Fibroblast of skin of left quadriceps (primary cell): ENCODE measurements at regions not wholly inside any gene's neighbourhood (a gene's known extent, or its start where the extent isn't known, plus 50 kb on each side); places are given as distances from the start of the nearest gene placed in this dataset.

Experiments
- DNase-seq, 2 experiments: peaks; one replicate each; pipeline ENCODE4 v3.0.0-alpha.2; 2013; ENCODE audit warnings: low read depth in 2 of 2

DNA sequence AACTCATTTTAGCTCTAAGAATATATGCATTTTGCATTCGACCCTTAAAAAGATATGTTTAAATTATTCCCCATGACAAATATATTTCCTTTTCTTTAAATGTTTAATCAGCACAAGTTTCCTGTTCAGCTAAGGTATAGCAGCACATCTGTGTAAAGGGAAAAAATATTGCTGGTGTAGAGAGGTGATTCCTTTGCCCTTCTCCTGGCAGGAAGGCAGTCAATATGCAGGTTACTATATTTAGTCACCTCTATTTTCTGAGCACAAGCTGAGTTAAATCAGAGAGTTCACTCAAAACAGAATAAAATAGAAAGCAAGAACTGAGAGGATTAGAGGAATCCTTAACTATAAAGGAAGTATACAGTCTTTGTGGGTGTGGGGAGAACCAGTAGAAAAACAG lies 274.4 kb upstream of the PCSK5 start:
- no peak for DNase-seq

DNA sequence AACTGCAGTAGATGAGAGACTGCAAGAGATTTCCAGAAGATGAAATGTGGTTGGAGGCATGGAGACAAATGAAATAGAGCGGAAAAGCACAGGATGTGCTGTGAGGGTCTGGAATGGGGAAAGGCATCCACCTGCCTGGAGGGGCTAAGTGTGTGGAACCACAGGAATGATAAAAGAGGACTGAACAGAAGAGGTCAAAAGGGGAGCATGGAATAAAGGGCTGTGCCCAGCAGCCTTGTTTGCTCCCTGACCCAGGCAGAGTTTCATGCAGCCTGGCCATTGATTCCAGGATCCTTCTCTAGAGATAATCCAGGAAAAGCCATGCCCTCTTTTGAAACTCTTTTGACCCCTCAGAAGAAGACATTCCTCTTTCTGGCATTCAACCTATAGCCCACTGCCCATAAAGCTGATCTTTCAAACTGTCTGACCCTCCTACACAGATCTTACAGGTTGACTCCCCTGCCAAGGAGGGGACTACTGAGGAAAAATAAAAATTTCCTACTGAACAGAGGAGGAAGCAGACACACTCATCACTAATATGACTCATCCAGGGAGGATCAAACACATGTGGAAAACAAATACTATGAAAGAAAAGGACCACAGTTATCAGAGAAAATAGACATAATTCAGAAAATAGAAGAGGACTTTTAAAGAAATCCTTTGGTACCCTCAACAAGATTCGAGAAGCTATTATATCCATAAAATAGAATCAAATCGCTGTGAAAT lies 273.5 kb upstream of the PCSK5 start:
- DNase-seq = no peak

DNA sequence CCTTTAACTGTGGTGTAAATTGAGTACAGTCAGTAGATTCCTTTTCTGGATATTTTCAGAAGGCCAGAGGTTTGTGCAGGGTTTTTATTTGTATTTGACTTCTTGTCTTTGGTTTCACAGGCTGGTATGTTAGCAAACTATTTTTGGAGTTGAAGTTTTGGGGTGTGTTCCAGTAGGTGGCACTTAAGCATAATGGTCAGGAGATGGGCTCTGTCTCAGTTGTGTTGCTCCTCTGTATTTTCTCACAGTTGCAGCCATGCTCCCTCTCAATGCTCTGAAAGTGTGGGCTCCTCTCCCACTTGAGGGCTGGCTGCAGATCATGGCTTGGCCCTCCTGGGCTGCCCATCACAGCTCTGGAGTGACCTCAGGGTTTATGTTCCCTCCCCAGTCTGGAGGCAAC lies 267.0 kb upstream of the PCSK5 start:
- DNase-seq = no peak

DNA sequence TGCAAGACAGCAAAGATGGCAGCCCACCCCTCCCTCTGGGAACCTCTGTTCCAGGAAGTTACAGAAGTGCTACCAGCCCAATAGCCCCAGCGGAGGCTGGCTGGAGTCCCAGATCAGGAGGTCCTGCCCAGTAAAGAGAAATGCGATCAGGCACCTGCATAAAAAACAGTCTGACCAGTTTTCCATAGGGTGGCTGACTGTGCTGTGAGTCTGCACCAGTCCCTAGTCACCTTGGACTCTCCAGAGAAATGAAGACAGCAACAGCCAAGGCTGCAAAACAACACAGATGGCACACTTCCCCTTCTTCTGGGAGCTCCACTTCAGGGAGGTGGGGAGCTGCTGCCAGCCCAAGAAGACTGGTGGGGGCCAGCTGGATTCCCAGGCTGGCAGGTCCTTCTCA lies 265.5 kb upstream of the PCSK5 start:
- no peak for DNase-seq

DNA sequence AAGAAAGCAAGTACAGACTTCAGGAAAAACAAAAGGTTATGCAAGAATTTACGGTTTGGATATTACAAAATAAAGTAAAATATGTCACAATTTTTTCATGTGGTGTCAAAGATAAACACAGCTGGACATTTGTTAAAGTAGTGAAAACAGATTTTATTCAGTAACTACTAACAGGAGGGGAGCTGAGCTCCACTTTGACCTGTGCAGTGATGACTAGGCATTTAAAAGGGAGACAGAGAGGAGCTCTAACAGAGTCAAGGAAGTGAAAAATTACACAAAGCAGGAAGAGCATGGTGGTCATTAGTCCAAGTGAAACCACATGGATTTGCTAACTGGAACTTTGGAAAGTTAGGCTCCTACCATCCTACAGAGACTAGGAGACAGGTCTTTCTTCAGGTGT lies 263.6 kb upstream of the PCSK5 start:
- no peak for DNase-seq

DNA sequence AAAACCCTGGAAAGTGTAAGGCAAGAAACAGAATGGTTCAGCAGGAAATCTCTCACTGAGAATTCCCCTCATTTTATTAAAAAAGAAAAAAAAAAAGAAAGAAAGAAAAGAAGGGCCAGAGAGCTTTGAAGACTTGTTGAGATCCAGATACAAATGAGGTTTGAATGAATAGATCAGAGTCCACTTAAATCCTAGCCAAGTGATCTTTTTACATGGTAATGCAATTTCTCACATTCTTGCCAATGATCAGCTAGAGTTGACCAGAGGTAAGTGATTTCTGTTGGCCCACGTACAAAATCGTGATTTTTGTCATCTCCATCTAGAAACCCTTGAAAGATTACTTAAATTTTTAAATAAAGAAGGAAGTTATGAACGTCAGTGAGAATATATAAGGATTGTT lies 261.5 kb upstream of the PCSK5 start:
- no peak for DNase-seq

DNA sequence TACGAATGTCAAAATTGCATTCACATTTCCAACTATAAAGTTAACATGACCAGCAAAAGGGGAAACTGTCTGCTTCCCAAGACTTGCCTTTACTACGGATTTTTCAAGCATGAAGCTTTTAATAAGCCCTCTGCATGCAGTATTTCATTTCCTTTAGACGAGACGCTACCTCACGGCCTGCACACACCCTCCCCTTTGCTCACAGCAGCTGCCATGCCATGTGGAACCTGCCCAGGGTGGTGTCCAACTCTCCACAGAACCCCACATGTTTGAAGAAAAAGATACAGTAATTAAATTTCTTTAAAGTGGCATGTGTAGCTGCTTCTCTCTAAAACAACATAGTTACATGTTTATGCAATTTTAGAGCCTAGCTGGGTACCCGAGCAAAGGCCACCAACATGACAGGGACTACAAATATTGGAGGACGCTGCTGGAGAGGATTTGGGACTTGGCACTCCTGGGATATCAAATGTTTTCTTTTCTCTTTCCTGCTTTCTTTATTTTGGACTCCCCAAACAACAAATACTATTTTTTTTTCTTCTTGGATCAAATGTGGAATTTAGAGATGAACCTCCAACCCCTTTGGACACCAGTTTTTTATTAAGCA lies 256.9 kb upstream of the PCSK5 start:
- DNase-seq = no peak

DNA sequence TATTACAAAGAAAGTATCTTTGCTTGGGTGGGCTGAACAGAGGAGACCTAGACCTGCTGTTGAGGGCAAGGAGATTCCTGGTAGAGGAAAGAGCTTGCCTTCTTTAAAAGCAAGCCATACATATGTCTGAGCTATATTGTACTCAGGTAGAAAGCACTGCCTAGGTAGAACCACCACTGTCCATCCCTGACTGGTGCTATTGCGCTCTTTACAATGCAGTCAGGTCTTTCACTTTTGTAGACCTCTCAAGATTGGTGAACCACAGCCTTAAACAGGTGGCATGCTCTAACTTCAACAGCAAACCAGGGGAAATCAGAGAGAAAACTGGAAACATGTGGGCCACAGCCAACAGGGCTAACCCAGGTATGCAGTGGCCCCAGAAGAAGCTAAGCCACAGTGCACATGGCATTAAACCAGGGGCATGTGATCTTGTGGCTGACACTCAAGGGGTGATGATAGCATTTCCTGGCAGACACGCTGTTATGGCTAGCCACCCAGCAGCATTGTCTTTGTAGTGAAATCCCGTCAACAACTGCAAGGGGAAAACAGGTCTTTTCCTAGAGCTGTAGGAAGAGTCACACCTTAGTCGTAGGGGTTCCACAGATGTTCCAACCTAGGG lies 253.9 kb upstream of the PCSK5 start:
- no peak for DNase-seq

DNA sequence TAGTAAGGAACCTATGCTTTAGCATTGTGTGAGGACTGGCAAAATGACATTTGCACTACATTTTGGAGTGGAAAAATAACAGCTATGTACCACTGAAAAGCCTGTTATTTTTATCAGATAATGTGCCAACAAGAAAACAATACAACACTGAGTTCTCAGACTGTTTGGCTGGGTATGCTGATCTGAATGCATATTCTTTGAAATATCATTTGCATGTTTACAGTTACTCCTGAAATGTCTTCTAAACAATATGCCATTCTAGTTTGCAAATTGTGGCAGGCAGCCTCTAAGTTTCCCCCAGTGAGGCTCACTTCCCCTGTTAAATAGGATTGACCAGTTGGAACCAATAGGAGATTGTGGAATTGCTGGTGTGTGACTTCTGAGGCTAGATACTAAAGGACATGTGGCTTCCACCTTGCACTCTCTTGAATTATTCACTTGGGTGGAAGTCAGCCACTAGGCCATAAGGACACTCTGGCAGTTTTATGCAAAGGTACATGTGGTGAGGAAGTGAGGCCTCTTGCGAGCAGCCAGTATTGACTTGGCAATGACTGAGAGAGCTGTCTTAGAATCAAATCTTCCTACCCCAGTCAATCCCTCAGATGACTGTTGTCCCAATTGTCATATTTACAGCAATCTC lies 250.4 kb upstream of the PCSK5 start:
- no peak for DNase-seq

DNA sequence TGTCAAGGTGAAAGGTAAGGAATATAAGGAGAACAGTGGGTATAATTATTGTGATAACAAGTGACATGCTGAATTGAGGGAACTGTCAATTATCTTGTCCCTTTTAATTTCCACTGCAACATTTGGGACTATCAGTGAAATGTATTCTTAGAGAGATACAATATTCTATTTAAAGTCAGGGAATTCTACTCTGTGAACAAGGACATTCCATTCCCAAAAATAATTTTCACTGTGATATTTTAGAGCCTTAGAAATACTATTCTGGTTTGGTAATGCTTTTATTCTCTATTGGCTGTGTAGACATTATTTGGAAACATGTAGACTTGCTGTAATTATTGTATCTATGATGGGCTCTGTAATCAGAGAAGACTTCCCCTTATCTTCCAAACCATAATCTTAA lies 248.0 kb upstream of the PCSK5 start:
- DNase-seq = no peak

DNA sequence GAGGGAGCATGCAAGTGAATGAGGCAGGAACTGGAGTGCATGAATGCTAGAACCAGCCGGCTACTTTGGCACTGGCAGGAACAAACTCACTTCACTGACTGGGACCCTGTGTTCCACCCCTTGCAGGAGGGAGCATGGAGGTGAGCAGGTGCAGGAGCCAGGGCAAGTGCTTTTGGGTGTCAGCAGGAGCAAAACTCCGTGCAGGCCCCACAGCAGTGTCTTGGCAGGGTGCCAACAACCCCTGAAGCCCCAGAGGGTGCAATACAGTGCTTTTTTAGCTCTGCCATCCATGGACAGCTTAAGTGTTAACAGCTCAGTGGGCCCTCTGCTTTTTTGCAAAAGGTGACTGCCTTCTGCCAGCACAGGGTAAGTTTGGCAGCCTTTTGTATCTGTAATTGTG lies 245.8 kb upstream of the PCSK5 start:
- DNase-seq = no peak

DNA sequence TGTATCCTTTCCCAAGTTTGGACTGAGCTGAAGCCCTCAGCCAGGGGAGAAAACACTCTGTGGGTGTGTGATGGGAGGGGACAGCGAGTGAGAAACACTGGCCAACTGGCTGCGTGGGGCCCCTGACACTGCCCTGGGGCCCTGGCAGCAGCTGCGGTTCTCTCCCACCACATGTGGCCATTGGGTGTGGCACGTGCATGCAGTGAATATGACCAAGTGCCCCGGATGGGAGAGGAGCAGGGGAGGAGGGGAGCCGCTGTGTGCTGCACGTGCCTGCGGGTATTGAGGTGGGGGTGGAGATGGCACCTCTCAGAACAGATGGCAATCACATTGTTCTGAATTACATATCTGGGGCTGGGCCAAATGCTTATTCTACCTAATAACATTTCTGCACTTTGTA lies 242.4 kb upstream of the PCSK5 start:
- DNase-seq = no peak

DNA sequence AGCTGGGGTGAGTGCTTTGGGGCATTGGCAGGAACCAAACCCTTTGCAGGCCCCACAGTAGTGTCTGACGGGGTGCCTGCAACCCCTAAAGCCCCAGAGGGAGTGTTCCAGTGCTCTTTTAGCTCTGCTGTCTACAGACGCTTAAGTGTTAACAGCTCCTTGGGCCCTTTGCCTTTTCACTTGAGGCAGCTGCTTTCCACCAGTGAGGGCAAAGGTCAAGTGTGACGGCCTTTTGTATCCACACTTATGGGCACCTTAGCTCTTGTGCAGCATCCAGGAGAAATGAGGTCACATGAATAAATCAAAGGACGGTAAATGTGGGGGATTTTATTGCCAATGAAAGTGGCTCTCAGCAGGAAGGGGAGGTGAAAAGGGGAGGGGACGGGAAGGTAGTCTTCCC lies 241.4 kb upstream of the PCSK5 start:
- DNase-seq = no peak

DNA sequence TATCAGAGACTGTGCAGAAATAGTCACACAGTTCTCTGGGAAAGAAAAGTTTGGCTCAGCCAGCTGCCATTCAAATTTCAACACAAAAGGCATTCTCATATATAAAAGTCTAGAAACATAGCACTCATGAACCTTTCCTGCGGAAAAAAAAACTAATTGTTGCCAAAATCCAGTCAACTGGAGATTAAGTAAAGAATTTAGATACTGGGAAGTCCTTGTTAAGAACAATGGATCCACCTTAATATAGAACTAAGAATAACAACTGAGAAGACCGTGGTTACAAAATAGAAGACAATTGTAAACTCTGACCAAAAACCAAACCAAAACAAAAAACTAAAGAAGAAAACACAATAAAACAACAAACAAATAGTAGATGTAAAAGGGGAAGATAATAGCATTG lies 238.8 kb upstream of the PCSK5 start:
- DNase-seq = no peak

DNA sequence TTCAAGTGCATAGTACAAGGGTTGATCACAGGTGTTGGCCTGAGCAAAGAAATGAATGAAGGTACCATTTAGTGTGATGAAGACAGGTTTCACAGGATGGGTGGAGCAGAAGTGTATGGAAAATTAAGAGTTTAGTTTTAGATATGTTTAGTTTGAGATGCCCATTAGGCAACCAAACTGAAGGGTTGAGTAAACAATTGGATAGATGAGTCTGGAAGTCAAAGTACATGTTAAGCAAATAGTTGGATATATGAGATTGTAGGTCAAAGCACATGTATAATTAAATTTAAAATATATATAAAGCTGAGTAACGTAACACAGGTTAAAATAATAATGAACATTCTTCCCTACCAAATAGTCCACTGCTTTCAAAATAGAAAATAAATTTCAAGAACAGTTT lies 237.1 kb upstream of the PCSK5 start:
- DNase-seq = no peak

DNA sequence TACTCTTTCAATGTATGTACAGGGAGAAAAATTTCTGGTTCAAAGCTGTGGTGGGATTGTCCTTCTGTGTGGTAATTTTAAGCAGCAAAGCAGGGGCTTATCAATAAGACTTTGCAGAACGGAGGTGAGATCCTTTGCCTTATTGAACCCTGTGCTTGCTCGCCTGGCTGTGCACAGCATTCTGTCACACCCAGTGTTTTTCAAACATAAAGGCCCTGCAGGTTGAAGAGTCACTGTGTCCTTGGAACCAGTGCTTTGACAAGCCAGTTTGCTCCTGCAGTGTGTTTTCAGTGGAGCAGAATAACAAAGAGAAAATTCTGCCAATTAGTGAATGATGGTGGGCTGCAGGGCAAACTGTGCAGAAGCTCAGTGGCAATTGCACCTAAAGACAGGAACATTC lies 236.7 kb upstream of the PCSK5 start:
- DNase-seq = no peak

DNA sequence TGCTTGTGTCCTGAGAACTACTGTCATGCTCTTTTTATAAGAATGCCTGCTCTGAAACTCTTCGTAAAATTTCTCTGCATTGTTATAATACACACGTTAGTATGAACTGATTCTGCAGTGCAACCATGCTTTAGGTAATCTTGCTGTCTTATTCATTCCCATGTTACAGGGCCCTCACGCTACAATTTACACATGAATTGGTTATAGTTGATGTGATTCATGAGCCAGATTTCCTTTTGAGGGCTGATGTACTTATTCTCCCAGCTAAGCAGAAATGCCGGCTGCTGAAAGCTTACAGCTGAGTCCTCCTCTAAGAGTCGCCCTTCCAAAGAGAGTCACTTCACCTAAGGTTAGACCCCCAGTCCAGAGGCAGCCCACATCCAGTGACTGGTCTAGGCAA lies 233.5 kb upstream of the PCSK5 start:
- DNase-seq = no peak

DNA sequence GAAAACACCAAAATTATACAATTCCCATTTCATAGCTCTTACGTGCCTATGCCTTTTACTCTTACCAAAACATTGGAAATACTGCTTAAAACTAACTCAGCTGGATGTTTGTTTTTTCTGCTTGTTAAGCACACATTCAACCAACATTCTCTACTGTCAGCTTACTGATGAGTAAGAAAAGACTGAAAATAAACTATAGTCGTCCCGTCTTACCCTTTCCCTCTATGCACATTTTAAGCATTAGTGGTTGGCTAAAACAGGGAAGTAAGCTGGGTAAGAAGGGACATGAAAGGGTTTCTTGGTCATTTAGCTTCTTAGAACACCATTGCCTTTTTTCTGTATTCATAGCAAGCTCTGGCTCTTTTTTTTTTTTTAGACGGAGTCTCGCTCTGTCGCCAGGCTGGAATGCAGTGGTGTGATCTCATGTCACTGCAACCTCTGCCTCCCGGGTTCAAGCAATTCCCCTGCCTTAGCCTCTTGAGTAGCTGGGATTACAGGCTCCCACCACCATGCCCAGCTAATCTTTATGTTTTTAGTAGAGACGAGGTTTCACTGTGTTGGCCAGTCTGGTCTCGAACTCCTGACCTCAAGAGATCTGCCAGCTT lies 232.1 kb upstream of the PCSK5 start:
- DNase-seq = no peak

DNA sequence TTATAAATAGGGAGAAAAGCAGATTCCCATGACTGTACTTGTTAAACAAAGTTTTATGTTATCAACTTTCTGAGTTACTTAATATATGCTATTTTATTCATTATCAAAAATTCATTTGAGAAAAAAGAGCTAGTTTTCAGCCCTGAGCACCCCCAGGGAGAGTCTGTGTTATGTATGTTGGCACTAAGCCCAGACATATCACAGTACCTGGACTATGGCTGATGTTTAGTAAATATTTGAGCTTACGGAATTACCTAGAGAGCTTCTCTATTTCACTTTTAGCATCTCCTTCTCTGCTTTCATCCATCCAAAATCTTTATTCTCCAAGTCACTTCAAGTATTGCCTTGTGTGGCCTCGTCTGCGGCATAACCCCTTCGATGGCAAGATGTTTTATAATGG lies 225.9 kb upstream of the PCSK5 start:
- DNase-seq = no peak

DNA sequence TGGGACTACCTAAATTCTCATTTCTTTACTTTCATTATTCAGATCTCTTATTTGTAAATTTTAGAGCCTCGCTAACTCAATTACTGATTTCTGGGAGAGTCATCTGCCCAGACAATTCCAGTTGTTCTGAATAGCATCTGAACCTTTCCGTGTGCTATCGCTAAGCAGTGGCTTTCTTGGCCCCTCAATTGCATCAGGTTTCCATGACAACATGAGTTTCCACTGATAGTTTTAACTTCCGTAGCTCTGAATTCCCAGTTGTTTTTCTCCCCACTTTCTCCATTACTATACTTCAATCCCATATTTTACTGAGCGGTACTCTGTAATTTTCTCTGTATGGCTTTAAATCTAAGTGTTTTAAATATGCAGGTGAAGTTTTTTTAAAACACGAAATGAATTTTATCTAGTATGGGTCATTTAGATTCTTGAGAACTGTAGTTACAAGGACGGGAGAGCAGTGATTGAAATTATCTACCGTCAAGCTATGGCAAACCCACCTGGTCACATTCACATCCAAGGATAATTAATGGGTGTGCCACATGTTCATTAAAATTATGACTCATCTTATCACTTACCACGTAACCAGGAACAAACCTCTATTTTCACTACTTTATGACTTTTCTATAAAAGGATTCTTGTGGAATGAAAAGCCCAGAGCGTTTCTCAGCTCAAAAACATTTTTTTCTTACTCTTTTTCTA lies 223.5 kb upstream of the PCSK5 start:
- DNase-seq = no peak

DNA sequence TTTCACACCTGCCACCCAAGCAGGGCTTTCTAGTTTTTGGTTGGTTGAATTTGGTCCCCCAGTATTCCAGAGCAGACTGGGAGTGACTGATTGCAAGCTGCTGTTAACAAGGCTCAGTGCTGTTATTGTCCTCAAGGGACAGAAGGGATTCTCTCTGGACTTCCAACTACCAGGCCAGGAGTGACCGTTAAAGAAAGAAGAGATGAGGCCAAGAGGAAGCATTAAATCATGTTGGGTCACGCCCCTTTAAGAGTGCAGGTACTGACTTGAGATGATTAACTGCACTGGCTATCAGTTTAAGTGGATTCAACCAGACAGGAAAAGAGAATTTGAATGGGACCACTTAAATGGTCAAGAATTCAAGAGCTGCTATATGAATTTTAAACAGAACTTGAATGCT lies 220.8 kb upstream of the PCSK5 start:
- DNase-seq = no peak

DNA sequence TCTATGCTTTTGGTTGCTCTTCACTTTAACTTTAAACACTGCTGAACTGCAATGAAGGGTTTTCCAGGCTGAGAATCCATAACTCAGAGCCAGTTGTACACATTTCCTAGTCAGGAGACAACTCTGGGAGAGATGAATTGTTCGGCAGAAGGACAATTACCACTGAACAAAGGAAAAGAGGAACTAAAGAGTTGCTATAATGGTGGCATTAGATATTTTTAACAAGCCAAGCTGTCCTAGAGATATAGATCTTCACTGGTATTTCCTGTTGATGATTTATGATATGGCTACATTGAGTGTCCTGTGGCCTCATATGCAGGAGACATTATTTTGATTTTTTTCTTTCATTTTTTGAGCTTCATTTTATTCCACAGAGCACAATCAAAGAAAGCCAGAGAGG lies 219.1 kb upstream of the PCSK5 start:
- DNase-seq = no peak
